ENCODE measurements at regions not wholly inside any gene's neighbourhood (a gene's known extent, or its start where the extent isn't known, plus 50 kb on each side); places are given as distances from the start of the nearest gene placed in this dataset.

- Histone ChIP-seq H3K4me1 (ENCODE audit: control insufficient read depth, insufficient read depth, low read length) (no peaks in the 10 kb centered on the region), H3K9me3 (ENCODE audit: control insufficient read depth, low read length) (no peaks in the 10 kb centered on the region), H3K27me3 (ENCODE audit: control insufficient read depth, insufficient read depth, low read length, poor library complexity, severe bottlenecking) (no peaks in the 10 kb centered on the region), H3K4me3 (ENCODE audit: insufficient read depth, low read depth, low read length) (no peak overlapping the region), H3K27ac (ENCODE audit: insufficient read depth, low read depth, low read length, poor library complexity, severe bottlenecking) (no peak overlapping the region), H3K36me3 (ENCODE audit: control insufficient read depth, insufficient read depth, low read length) (no peaks in the 10 kb centered on the region)
- whole genome bisulfite sequencing, 2 experiments = 88 to 98% methylated on average over 2 to 4 of the region's 4 CpGs
These were observed 175.1 kb downstream of the SNX18 start for GRCh38 chr5:54692631-54693030.

GRCh38 chr5:54691656-54692055 is 174.1 kb downstream of the SNX18 start:
- WGBS, 2 experiments = 94 to 100% methylated on average over 3 of the region's 3 CpGs
- H3K9me3 ChIP-seq (ENCODE audit: control insufficient read depth, low read length) = no peaks in the 10 kb centered on the region
- no peak overlapping the region for H3K4me3 ChIP-seq (ENCODE audit: insufficient read depth, low read depth, low read length)
- no peaks in the 10 kb centered on the region for H3K4me1 ChIP-seq (ENCODE audit: control insufficient read depth, insufficient read depth, low read length)
- H3K27me3 ChIP-seq (ENCODE audit: control insufficient read depth, insufficient read depth, low read length, poor library complexity, severe bottlenecking) = no peaks in the 10 kb centered on the region
- H3K27ac ChIP-seq (ENCODE audit: insufficient read depth, low read depth, low read length, poor library complexity, severe bottlenecking) = no peak overlapping the region
- no peaks in the 10 kb centered on the region for H3K36me3 ChIP-seq (ENCODE audit: control insufficient read depth, insufficient read depth, low read length)

GRCh38 chr5:54689411-54690251 is 172.1 kb downstream of the SNX18 start:
- Histone ChIP-seq H3K27ac (ENCODE audit: insufficient read depth, low read depth, low read length, poor library complexity, severe bottlenecking) (no peak overlapping the region), H3K4me3 (ENCODE audit: insufficient read depth, low read depth, low read length) (no peak overlapping the region), H3K27me3 (ENCODE audit: control insufficient read depth, insufficient read depth, low read length, poor library complexity, severe bottlenecking) (no peaks in the 10 kb centered on the region), H3K4me1 (ENCODE audit: control insufficient read depth, insufficient read depth, low read length) (no peaks in the 10 kb centered on the region), H3K36me3 (ENCODE audit: control insufficient read depth, insufficient read depth, low read length) (no peaks in the 10 kb centered on the region), H3K9me3 (ENCODE audit: control insufficient read depth, low read length) (no peaks in the 10 kb centered on the region)
- 94 to 100% methylated on average over 1 to 3 of the region's 3 CpGs for WGBS, 2 experiments

GRCh38 chr5:54680998-54681397 is 163.4 kb downstream of the SNX18 start:
- Histone ChIP-seq H3K36me3 (ENCODE audit: control insufficient read depth, insufficient read depth, low read length) (no peaks in the 10 kb centered on the region), H3K4me3 (ENCODE audit: insufficient read depth, low read depth, low read length) (no peak overlapping the region), H3K27ac (ENCODE audit: insufficient read depth, low read depth, low read length, poor library complexity, severe bottlenecking) (no peak overlapping the region), H3K9me3 (ENCODE audit: control insufficient read depth, low read length) (no peaks in the 10 kb centered on the region), H3K4me1 (ENCODE audit: control insufficient read depth, insufficient read depth, low read length) (no peaks in the 10 kb centered on the region), H3K27me3 (ENCODE audit: control insufficient read depth, insufficient read depth, low read length, poor library complexity, severe bottlenecking) (no peaks in the 10 kb centered on the region)
- WGBS, 2 experiments = 95 to 99% methylated on average over 3 to 4 of the region's 5 CpGs

GRCh38 chr5:54679686-54680085 is 162.1 kb downstream of the SNX18 start:
- Histone ChIP-seq H3K27me3 (ENCODE audit: control insufficient read depth, insufficient read depth, low read length, poor library complexity, severe bottlenecking) (no peaks in the 10 kb centered on the region), H3K9me3 (ENCODE audit: control insufficient read depth, low read length) (no peaks in the 10 kb centered on the region), H3K4me3 (ENCODE audit: insufficient read depth, low read depth, low read length) (no peak overlapping the region), H3K36me3 (ENCODE audit: control insufficient read depth, insufficient read depth, low read length) (no peaks in the 10 kb centered on the region), H3K27ac (ENCODE audit: insufficient read depth, low read depth, low read length, poor library complexity, severe bottlenecking) (no peak overlapping the region), H3K4me1 (ENCODE audit: control insufficient read depth, insufficient read depth, low read length) (no peaks in the 10 kb centered on the region)
- WGBS, 2 experiments = 96 to 100% methylated on average over 2 of the region's 2 CpGs

- H3K27me3 ChIP-seq (ENCODE audit: control insufficient read depth, insufficient read depth, low read length, poor library complexity, severe bottlenecking) = no peaks in the 10 kb centered on the region
- H3K36me3 ChIP-seq (ENCODE audit: control insufficient read depth, insufficient read depth, low read length) = no peaks in the 10 kb centered on the region
- H3K4me1 ChIP-seq (ENCODE audit: control insufficient read depth, insufficient read depth, low read length) = no peaks in the 10 kb centered on the region
- WGBS, 2 experiments = 90 to 93% methylated on average over 3 of the region's 3 CpGs
- H3K27ac ChIP-seq (ENCODE audit: insufficient read depth, low read depth, low read length, poor library complexity, severe bottlenecking) = no peak overlapping the region
- H3K9me3 ChIP-seq (ENCODE audit: control insufficient read depth, low read length) = no peaks in the 10 kb centered on the region
- no peak overlapping the region for H3K4me3 ChIP-seq (ENCODE audit: insufficient read depth, low read depth, low read length)
These were observed 161.2 kb downstream of the SNX18 start for GRCh38 chr5:54678737-54679136.

- Histone ChIP-seq H3K36me3 (ENCODE audit: control insufficient read depth, insufficient read depth, low read length) (no peaks in the 10 kb centered on the region), H3K4me3 (ENCODE audit: insufficient read depth, low read depth, low read length) (no peak overlapping the region), H3K27me3 (ENCODE audit: control insufficient read depth, insufficient read depth, low read length, poor library complexity, severe bottlenecking) (no peaks in the 10 kb centered on the region), H3K9me3 (ENCODE audit: control insufficient read depth, low read length) (no peaks in the 10 kb centered on the region), H3K4me1 (ENCODE audit: control insufficient read depth, insufficient read depth, low read length) (no peaks in the 10 kb centered on the region), H3K27ac (ENCODE audit: insufficient read depth, low read depth, low read length, poor library complexity, severe bottlenecking) (no peak overlapping the region)
- 92 to 93% methylated on average over 3 of the region's 3 CpGs for WGBS, 2 experiments
These were observed 159.2 kb downstream of the SNX18 start for GRCh38 chr5:54676481-54677340.

- Histone ChIP-seq H3K9me3 (ENCODE audit: control insufficient read depth, low read length) (no peaks in the 10 kb centered on the region), H3K4me3 (ENCODE audit: insufficient read depth, low read depth, low read length) (no peak overlapping the region), H3K4me1 (ENCODE audit: control insufficient read depth, insufficient read depth, low read length) (no peaks in the 10 kb centered on the region), H3K27me3 (ENCODE audit: control insufficient read depth, insufficient read depth, low read length, poor library complexity, severe bottlenecking) (no peaks in the 10 kb centered on the region), H3K27ac (ENCODE audit: insufficient read depth, low read depth, low read length, poor library complexity, severe bottlenecking) (no peak overlapping the region), H3K36me3 (ENCODE audit: control insufficient read depth, insufficient read depth, low read length) (no peaks in the 10 kb centered on the region)
- WGBS, 2 experiments = 93 to 96% methylated on average over 3 of the region's 4 CpGs
These were observed 156.1 kb downstream of the SNX18 start for GRCh38 chr5:54673523-54674225.

- no peaks in the 10 kb centered on the region for H3K36me3 ChIP-seq (ENCODE audit: control insufficient read depth, insufficient read depth, low read length)
- H3K4me1 ChIP-seq (ENCODE audit: control insufficient read depth, insufficient read depth, low read length) = no peaks in the 10 kb centered on the region
- no peaks in the 10 kb centered on the region for H3K27me3 ChIP-seq (ENCODE audit: control insufficient read depth, insufficient read depth, low read length, poor library complexity, severe bottlenecking)
- no peak overlapping the region for H3K27ac ChIP-seq (ENCODE audit: insufficient read depth, low read depth, low read length, poor library complexity, severe bottlenecking)
- no peaks in the 10 kb centered on the region for H3K9me3 ChIP-seq (ENCODE audit: control insufficient read depth, low read length)
- no peak overlapping the region for H3K4me3 ChIP-seq (ENCODE audit: insufficient read depth, low read depth, low read length)
These were observed 155.3 kb downstream of the SNX18 start for GRCh38 chr5:54672871-54673270.

- Histone ChIP-seq H3K27me3 (ENCODE audit: control insufficient read depth, insufficient read depth, low read length, poor library complexity, severe bottlenecking) (no peaks in the 10 kb centered on the region), H3K36me3 (ENCODE audit: control insufficient read depth, insufficient read depth, low read length) (no peaks in the 10 kb centered on the region), H3K4me3 (ENCODE audit: insufficient read depth, low read depth, low read length) (no peak overlapping the region), H3K4me1 (ENCODE audit: control insufficient read depth, insufficient read depth, low read length) (no peaks in the 10 kb centered on the region), H3K27ac (ENCODE audit: insufficient read depth, low read depth, low read length, poor library complexity, severe bottlenecking) (no peak overlapping the region), H3K9me3 (ENCODE audit: control insufficient read depth, low read length) (no peaks in the 10 kb centered on the region)
- 91 to 96% methylated on average over 1 to 2 of the region's 2 CpGs for WGBS, 2 experiments
These were observed 154.1 kb downstream of the SNX18 start for GRCh38 chr5:54671681-54672080.
